Neural crest cell (in vitro differentiated cells): ENCODE measurements at regions not wholly inside any gene's neighbourhood (a gene's known extent, or its start where the extent isn't known, plus 50 kb on each side); places are given as distances from the start of the nearest gene placed in this dataset.

Experiments used
- DNase-seq: peaks from one replicate; pipeline ENCODE4 v3.0.0; 2021; ENCODE audit warnings: low read depth, mixed read lengths, low spot score
- H3K27ac Mint-ChIP-seq: one replicate; pipeline ENCODE4 v1.8.0; 2021; ENCODE audit warnings: mild to moderate bottlenecking, mixed read lengths; ENCODE audit not compliant: unreplicated experiment
- H3K27me3 Mint-ChIP-seq: 2 replicates; pipeline ENCODE4 v1.8.0; 2021; ENCODE audit warnings: low read depth, mild to moderate bottlenecking, mixed read lengths
- H3K36me3 Mint-ChIP-seq: 2 replicates; pipeline ENCODE4 v1.8.0; 2021; ENCODE audit warnings: low read depth, mild to moderate bottlenecking, mixed read lengths
- H3K4me1 Mint-ChIP-seq: 2 replicates; pipeline ENCODE4 v1.8.0; 2021; ENCODE audit warnings: mixed read lengths
- H3K4me3 Mint-ChIP-seq: one replicate; pipeline ENCODE4 v1.8.0; 2021; ENCODE audit warnings: mild to moderate bottlenecking, mixed read lengths
- H3K9me3 Mint-ChIP-seq: 2 replicates; pipeline ENCODE4 v1.8.0; 2021; ENCODE audit warnings: mixed read lengths
- TF ChIP-seq, protein P1 (sequence below): fragments of 200-600 bp; sonication (generic); conservative IDR thresholded peaks from 2 replicates; pipeline ENCODE4 v1.5.0; 2021; ENCODE audit warnings: antibody characterized with exemption, mild to moderate bottlenecking

DNA sequence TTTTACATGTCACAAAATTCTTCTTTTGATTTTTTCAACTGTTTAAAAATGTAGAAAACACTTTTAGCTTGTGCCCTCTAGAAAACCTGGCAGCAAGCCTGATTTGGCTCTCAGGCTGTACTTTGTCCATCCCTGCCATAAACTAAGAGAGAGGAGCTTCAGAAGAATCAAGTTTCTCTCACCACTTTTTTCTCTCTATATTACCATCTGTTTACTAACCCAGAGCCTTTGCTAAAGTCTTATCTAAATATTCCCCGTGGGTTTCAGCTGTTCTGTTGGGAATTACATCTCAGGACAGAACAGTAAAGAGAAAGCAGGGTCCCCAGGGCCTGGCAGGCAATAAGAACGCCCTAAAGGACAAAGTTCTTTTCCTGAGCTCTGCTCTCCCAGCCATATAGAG, 409.1 kb upstream of the CRIM1 start:
- Mint-ChIP-seq H3K36me3 (no peaks in the 10 kb centered on the region), H3K27me3 (no peaks in the 10 kb centered on the region), H3K4me3 (no peak overlapping the region), H3K9me3 (no peaks in the 10 kb centered on the region), H3K27ac (no peak overlapping the region), H3K4me1 (no peaks in the 10 kb centered on the region)
- TF ChIP-seq, protein P1, sequence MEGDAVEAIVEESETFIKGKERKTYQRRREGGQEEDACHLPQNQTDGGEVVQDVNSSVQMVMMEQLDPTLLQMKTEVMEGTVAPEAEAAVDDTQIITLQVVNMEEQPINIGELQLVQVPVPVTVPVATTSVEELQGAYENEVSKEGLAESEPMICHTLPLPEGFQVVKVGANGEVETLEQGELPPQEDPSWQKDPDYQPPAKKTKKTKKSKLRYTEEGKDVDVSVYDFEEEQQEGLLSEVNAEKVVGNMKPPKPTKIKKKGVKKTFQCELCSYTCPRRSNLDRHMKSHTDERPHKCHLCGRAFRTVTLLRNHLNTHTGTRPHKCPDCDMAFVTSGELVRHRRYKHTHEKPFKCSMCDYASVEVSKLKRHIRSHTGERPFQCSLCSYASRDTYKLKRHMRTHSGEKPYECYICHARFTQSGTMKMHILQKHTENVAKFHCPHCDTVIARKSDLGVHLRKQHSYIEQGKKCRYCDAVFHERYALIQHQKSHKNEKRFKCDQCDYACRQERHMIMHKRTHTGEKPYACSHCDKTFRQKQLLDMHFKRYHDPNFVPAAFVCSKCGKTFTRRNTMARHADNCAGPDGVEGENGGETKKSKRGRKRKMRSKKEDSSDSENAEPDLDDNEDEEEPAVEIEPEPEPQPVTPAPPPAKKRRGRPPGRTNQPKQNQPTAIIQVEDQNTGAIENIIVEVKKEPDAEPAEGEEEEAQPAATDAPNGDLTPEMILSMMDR, result no peak
- DNase-seq, result no peak

DNA sequence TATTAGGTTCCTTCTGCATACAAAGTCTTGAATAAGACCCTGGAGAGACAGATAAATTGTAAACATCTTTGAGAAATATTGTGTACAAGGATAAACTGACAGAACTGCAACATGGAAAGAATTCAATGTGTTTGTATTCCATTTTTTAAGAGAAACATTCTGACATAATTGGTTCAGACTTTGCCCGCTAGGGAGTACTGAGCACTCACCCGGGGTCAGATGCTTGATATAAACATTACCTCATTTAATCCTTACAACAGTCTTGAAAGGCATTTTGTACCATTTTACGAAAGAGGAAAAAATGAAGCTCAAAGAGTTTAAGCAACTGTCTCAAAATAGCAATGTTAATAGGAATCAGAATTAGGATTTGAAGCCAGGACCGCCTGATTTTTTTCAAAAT, 416.7 kb upstream of the CRIM1 start:
- TF ChIP-seq, protein P1, result no peak
- DNase-seq, result no peak
- Mint-ChIP-seq H3K4me3 (no peak overlapping the region), H3K27ac (no peak overlapping the region), H3K9me3 (no peaks in the 10 kb centered on the region), H3K36me3 (no peaks in the 10 kb centered on the region), H3K4me1 (no peaks in the 10 kb centered on the region), H3K27me3 (no peaks in the 10 kb centered on the region)

DNA sequence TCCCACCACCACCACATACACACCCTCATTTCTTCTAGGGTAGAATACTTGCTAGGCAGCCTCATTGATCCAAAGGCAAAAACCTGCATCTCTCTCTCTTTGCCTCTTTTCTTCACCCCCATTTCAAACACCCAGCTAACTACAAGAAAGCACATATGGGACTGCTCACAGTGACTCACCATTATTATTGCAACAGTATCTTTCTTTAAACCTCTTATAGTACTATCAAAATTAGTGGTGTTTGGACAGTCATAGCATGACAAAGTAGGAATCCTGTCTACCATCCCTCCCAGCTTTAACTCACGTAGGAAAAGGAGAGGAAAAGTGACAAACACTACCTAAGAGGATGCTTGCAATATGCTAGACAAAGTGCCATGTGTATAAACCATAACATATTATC, 422.5 kb upstream of the CRIM1 start:
- TF ChIP-seq, protein P1, result no peak
- H3K9me3 Mint-ChIP-seq, result no peaks in the 10 kb centered on the region
- peaks cover 16% of the 10 kb centered on the region for H3K4me1 Mint-ChIP-seq
- DNase-seq, result no peak
- no peak overlapping the region for H3K4me3 Mint-ChIP-seq
- H3K27me3 Mint-ChIP-seq, result no peaks in the 10 kb centered on the region
- H3K36me3 Mint-ChIP-seq, result no peaks in the 10 kb centered on the region
- H3K27ac Mint-ChIP-seq, result no peak overlapping the region

DNA sequence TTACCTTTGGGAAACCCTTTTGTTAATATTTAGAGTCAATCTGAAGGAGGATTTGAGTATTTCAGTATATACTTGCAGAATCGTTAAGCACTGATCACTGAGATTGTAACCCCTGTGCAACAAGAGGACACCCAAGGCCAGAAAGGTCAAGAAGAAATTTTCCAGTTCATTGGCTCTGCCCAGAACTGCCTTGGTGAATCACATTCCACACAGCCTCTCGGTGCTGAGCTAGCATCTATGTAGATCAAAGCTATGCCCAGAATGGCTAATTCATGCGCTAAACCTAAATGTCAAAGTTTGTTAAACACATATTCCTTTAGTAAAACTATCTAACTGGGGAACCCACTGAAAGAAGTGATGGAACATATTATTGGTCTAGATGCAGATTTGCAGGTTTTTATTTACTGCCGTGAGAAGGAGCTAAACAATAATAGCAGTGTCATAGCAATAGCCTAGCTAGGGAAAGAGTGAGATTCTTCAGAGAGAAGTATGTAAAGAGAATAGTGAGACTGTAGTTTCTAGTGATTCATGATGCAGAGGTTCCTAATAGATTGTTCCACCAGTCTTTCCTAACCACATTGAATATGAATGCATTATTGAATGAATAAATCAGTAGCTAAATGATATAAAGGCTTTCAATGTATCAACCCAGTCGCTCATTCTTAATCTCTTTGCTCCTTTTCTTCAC, 423.2 kb upstream of the CRIM1 start:
- no peak overlapping the region for H3K4me3 Mint-ChIP-seq
- no peaks in the 10 kb centered on the region for H3K27me3 Mint-ChIP-seq
- TF ChIP-seq, protein P1, result no peak
- H3K27ac Mint-ChIP-seq, result no peak overlapping the region
- peaks cover 16% of the 10 kb centered on the region for H3K4me1 Mint-ChIP-seq
- H3K9me3 Mint-ChIP-seq, result no peaks in the 10 kb centered on the region
- DNase-seq, result no peak
- H3K36me3 Mint-ChIP-seq, result no peaks in the 10 kb centered on the region

DNA sequence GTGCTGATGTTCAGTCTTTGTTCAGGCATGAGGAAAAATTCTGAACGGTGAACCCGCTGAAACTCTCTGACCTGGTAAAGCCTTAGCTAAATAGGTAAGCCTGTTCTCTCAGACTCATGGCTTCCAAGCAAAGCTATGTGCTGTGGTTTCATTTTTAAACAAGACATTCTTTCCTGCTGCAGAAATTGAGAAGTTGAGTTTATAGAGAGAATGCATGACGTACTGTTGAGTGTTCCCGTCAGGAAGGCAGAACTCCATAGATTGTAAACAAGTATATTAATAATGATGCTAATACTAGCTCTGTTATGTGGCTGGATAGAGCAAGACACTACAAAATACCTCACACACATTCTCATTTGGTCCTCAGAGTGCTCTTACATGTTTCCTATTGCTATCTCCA, 424.0 kb upstream of the CRIM1 start:
- H3K27ac Mint-ChIP-seq, result no peak overlapping the region
- no peaks in the 10 kb centered on the region for H3K36me3 Mint-ChIP-seq
- no peaks in the 10 kb centered on the region for H3K9me3 Mint-ChIP-seq
- no peak overlapping the region for H3K4me3 Mint-ChIP-seq
- DNase-seq, result no peak
- H3K4me1 Mint-ChIP-seq, result peaks cover 16% of the 10 kb centered on the region
- no peaks in the 10 kb centered on the region for H3K27me3 Mint-ChIP-seq
- TF ChIP-seq, protein P1, result no peak
